GM12874 (cell line): ENCODE measurements at regions not wholly inside any gene's neighbourhood (a gene's known extent, or its start where the extent isn't known, plus 50 kb on each side); places are given as distances from the start of the nearest gene placed in this dataset.

ENCODE experiments used
- TF ChIP-seq, protein P1 (sequence below): IDR thresholded peaks from 2 replicates; pipeline ENCODE4 v1.5.1; 2011; ENCODE audit warnings: low read depth, mild to moderate bottlenecking, control low read depth, low read length, moderate library complexity; ENCODE audit not compliant: insufficient read depth

DNA sequence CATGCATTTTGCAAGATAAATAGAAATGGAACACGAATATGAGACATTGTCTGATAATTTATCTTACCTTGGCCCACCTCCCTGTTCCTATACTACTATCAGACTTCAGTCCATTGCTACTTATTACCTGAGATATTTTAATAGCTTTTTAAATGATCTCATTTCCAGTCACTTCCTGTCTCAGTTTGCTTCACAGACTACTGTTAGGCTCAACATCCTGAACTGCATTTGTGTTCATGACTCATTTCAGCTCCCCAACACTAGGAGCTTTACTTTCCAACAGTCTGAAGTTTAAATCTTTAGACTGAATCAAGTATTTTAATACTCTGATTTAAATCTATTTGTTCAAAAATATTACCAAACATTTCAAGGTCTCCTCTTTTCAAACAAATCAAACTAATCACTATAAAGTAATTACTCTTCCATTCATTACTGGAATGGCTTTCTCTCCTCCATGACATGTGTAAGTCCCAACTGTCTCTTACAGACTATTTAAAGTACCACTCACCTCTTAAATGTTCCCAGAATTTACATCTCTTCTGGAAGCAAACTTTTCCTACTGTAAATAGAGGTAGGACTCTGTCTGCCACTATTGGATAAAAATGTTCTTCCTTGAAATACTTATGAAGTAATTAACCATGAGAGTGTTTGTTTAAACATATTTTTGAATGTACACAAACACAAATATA is 1277.6 kb downstream of the ZPLD1 start:
- TF ChIP-seq, protein P1, sequence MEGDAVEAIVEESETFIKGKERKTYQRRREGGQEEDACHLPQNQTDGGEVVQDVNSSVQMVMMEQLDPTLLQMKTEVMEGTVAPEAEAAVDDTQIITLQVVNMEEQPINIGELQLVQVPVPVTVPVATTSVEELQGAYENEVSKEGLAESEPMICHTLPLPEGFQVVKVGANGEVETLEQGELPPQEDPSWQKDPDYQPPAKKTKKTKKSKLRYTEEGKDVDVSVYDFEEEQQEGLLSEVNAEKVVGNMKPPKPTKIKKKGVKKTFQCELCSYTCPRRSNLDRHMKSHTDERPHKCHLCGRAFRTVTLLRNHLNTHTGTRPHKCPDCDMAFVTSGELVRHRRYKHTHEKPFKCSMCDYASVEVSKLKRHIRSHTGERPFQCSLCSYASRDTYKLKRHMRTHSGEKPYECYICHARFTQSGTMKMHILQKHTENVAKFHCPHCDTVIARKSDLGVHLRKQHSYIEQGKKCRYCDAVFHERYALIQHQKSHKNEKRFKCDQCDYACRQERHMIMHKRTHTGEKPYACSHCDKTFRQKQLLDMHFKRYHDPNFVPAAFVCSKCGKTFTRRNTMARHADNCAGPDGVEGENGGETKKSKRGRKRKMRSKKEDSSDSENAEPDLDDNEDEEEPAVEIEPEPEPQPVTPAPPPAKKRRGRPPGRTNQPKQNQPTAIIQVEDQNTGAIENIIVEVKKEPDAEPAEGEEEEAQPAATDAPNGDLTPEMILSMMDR = no peak

- TF ChIP-seq, protein P1 = no peak
Observed at GRCh38 chr3:103729547-103729946, 1294.7 kb downstream of the ZPLD1 start.

DNA sequence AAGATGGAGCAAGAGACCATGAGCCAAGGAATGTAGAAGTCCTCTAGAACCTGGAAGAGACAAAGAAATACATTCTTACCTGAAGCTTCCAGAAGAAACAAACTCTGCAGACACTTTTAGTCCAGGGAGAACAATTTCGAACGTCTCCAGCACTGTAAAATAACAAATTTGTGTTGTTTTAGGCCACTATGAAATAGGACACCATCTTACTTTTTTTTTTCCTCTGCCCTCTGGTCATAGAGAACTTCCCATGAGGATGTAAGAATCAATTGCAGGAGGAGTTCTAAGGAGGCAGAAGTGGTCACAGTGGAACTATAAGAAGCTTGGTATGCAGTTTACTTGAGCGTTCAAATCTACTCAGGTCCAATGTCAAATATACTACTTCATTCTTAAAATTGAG is 1295.9 kb downstream of the ZPLD1 start:
- TF ChIP-seq, protein P1 = no peak

DNA sequence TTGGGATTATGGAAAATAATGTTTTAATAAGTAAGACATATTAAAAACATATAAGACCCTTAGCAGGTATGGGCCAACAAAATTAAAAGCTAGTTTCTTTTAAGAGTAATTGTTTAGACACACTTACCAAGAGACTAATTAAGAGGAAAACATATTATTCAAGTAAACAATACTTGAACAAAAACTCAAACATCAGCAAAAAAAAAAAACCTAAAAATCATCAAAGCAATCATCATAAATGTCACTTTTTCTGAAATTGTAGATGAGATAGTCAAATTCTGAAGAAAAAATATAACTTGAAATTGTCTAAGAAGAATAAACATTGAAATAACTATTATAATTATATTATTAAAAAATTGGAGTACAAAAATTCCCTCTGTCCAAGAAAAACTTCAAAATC is 1318.2 kb downstream of the ZPLD1 start:
- TF ChIP-seq, protein P1 = no peak

GRCh38 chr3:103767635-103768034 is 1332.8 kb downstream of the ZPLD1 start:
- TF ChIP-seq, protein P1 = no peak

DNA sequence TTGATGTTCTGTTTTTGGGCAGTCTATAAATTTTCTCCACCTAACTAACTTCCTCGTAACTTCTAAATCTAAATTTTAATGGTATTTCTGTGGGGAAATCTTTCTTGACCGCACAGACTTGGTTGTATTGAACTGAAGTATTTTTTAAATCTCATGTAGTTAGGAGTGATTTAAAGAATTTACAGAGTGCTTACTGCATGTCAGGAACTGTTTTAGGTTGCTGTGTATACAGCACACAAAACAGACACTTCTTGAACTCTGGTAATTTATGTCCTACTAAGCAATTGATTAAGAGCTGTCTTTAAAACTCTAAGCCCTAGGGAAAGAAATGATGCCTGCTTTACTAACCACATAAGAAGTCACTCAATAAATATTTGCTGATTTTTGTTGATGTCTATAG is 1350.2 kb downstream of the ZPLD1 start:
- TF ChIP-seq, protein P1 = no peak

DNA sequence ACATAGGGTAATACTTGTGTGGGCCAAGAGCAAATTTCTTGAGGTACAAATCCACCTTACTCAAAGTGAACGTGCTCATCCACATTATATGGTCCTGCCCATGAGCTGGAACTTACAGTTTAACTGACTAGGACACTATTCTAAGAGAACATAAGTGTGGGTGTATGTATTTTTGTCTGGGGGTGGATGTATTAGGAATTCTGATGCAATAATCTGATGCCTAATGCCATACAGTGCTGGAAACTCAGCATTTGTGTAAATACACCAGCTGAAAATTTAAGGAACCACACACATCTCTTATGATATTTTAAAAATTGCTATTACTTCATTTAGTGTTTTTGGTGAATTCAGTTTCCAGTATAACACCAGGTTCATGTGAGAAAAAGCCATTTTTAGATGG is 1350.7 kb downstream of the ZPLD1 start:
- TF ChIP-seq, protein P1 = no peak
